H1 (cell line): ENCODE measurements at regions not wholly inside any gene's neighbourhood (a gene's known extent, or its start where the extent isn't known, plus 50 kb on each side); places are given as distances from the start of the nearest gene placed in this dataset.

Source experiments
- CTCF ChIA-PET: fragments of 300-600 bp; sonication (Branson Sonifier 250); formaldehyde crosslinking; loops from one replicate; lab custom pipeline; 2021; ENCODE audit not compliant: partially characterized antibody; lab: Charles Lee
- POLR2A ChIA-PET: fragments of 300-600 bp; sonication (Branson Sonifier 250); formaldehyde crosslinking; loops from one replicate; lab custom pipeline; 2021; ENCODE audit warnings: inconsistent platforms; ENCODE audit not compliant: partially characterized antibody; lab: Charles Lee
- DNase-seq, 2 experiments: peaks; one replicate each; pipeline versions ENCODE4 v3.0.0 to v3.0.0-alpha.2; 2010 to 2022; ENCODE audit warnings: low spot score in 2 of 2, low read depth in 1 of 2, mixed read lengths in 1 of 2
- FAIRE-seq: peaks from 2 replicates; lab custom pipeline; 2011; peaks lifted over from hg19 to GRCh38; lab: Jason Lieb, UNC
- H2AFZ ChIP-seq: 2 replicates; pipeline ENCODE4 v1.8.1; 2012; ENCODE audit warnings: low read length, inconsistent platforms
- H2AK5ac ChIP-seq: 2 replicates; pipeline ENCODE4 v1.6.1; 2013; ENCODE audit warnings: low read depth, low read length
- H2BK120ac ChIP-seq: replicated peaks from 2 replicates; pipeline ENCODE3; 2013; ENCODE audit warnings: low read depth, low read length, inconsistent platforms
- H2BK12ac ChIP-seq: 2 replicates; pipeline ENCODE4 v1.6.1; 2013; ENCODE audit warnings: low read depth, low read length
- H2BK15ac ChIP-seq: 2 replicates; pipeline ENCODE4 v1.6.1; 2013; ENCODE audit warnings: low read length
- H2BK20ac ChIP-seq: 2 replicates; pipeline ENCODE4 v1.6.1; 2013; ENCODE audit warnings: low read length
- H2BK5ac ChIP-seq: 2 replicates; pipeline ENCODE4 v1.6.1; 2013; ENCODE audit warnings: low read depth, low read length
- H3K14ac ChIP-seq: 2 replicates; pipeline ENCODE4 v1.6.1; 2013; ENCODE audit warnings: inconsistent platforms; ENCODE audit not compliant: insufficient read length
- H3K18ac ChIP-seq: 2 replicates; pipeline ENCODE4 v1.6.1; 2013; ENCODE audit warnings: low read length; ENCODE audit errors: extremely low read depth
- H3K23ac ChIP-seq: 2 replicates; pipeline ENCODE4 v1.6.1; 2013; ENCODE audit warnings: inconsistent platforms; ENCODE audit not compliant: insufficient read length
- H3K23me2 ChIP-seq: 2 replicates; pipeline ENCODE4 v1.6.1; 2013; ENCODE audit warnings: low read depth, low read length
- H3K27ac ChIP-seq: 2 replicates; pipeline ENCODE4 v1.6.1; 2011; ENCODE audit warnings: low read depth, low read length, inconsistent platforms
- H3K27me3 ChIP-seq, 4 experiments: replicated peaks in 1 of 4; 1 replicate in 1 of 4; 2 replicates in 3 of 4; pipeline versions ENCODE4 v1.6.1 to v1.8.1; 2011 to 2013; ENCODE audit warnings: low read length in 3 of 4, mild to moderate bottlenecking in 3 of 4, inconsistent platforms in 2 of 4, mixed read lengths in 2 of 4, moderate library complexity in 1 of 4; ENCODE audit not compliant: control insufficient read depth in 3 of 4, insufficient read depth in 3 of 4; ENCODE audit errors: extremely low read depth in 1 of 4
- H3K36me3 ChIP-seq, 4 experiments: 2 replicates each; pipeline versions ENCODE4 v1.6.1 to v1.8.1; 2011 to 2013; ENCODE audit warnings: mild to moderate bottlenecking in 4 of 4, low read length in 3 of 4, moderate library complexity in 2 of 4, control low read depth in 1 of 4, inconsistent platforms in 1 of 4; ENCODE audit not compliant: insufficient read depth in 4 of 4, control insufficient read depth in 2 of 4
- H3K4ac ChIP-seq: replicated peaks from 2 replicates; pipeline ENCODE3; 2013; ENCODE audit warnings: low read length, low read depth, mixed read lengths, inconsistent platforms; ENCODE audit not compliant: insufficient read length
- H3K4me1 ChIP-seq, 4 experiments: replicated peaks in 1 of 4; 1 replicate in 1 of 4; 2 replicates in 3 of 4; pipeline versions ENCODE4 v1.6.1 to v1.8.1; 2011 to 2013; ENCODE audit warnings: low read length in 3 of 4, inconsistent platforms in 2 of 4, mixed read lengths in 1 of 4; ENCODE audit not compliant: insufficient read depth in 4 of 4, control insufficient read depth in 3 of 4
- H3K4me2 ChIP-seq, 2 experiments: 2 replicates each; pipeline versions ENCODE4 v1.6.1 to v1.8.1; 2011 to 2013; ENCODE audit warnings: low read depth in 2 of 2, low read length in 2 of 2, control low read depth in 1 of 2, inconsistent platforms in 1 of 2, mild to moderate bottlenecking in 1 of 2; ENCODE audit not compliant: insufficient read depth in 1 of 2
- H3K4me3 ChIP-seq, 4 experiments: fragments of 200-600, 300-600 bp in 1 of 4; sonication (generic), shearing (Covaris generic), sonication (Bioruptor Twin) in 1 of 4; 2 replicates each; pipeline versions ENCODE4 v1.5.1 to v1.8.1; 2011 to 2016; ENCODE audit warnings: low read length in 4 of 4, low read depth in 3 of 4, control low read depth in 2 of 4, inconsistent platforms in 2 of 4, mild to moderate bottlenecking in 2 of 4, mixed read lengths in 1 of 4, moderate library complexity in 1 of 4; ENCODE audit not compliant: insufficient read depth in 2 of 4; ENCODE audit errors: extremely low read depth in 1 of 4
- H3K56ac ChIP-seq: replicated peaks from 2 replicates; pipeline ENCODE3; 2013; ENCODE audit warnings: low read depth, mild to moderate bottlenecking, mixed read lengths, low read length, inconsistent platforms; ENCODE audit not compliant: insufficient read length
- H3K79me1 ChIP-seq: 2 replicates; pipeline ENCODE4 v1.6.1; 2013; ENCODE audit warnings: low read depth, low read length, control low read depth
- H3K79me2 ChIP-seq, 2 experiments: 2 replicates each; pipeline versions ENCODE4 v1.6.1 to v1.8.1; 2012 to 2013; ENCODE audit warnings: low read length in 2 of 2, mild to moderate bottlenecking in 2 of 2, inconsistent platforms in 1 of 2; ENCODE audit not compliant: insufficient read depth in 2 of 2, control insufficient read depth in 1 of 2
- H3K9ac ChIP-seq, 4 experiments: replicated peaks in 1 of 4; 1 replicate in 1 of 4; 2 replicates in 3 of 4; pipeline versions ENCODE4 v1.6.1 to v1.8.1; 2011 to 2013; ENCODE audit warnings: low read depth in 3 of 4, low read length in 3 of 4, control low read depth in 2 of 4, mild to moderate bottlenecking in 2 of 4, moderate library complexity in 2 of 4, inconsistent platforms in 1 of 4; ENCODE audit errors: extremely low read depth in 1 of 4
- H3K9me3 ChIP-seq, 2 experiments: 2 replicates each; pipeline versions ENCODE4 v1.6.1 to v1.8.1; 2012 to 2013; ENCODE audit warnings: mild to moderate bottlenecking in 2 of 2, moderate library complexity in 2 of 2, control low read depth in 1 of 2, inconsistent platforms in 1 of 2, low read depth in 1 of 2, low read length in 1 of 2, mixed read lengths in 1 of 2; ENCODE audit not compliant: insufficient read depth in 2 of 2
- H4K20me1 ChIP-seq, 2 experiments: replicated peaks in 1 of 2; 2 replicates each; pipeline versions ENCODE3 to v1.8.1; 2011 to 2013; ENCODE audit warnings: inconsistent platforms in 2 of 2, low read length in 2 of 2, mild to moderate bottlenecking in 1 of 2; ENCODE audit not compliant: insufficient read depth in 2 of 2, control insufficient read depth in 1 of 2
- H4K5ac ChIP-seq: 2 replicates; pipeline ENCODE4 v1.6.1; 2013; ENCODE audit warnings: low read length, low read depth, mixed read lengths, inconsistent platforms; ENCODE audit not compliant: insufficient read length
- H4K8ac ChIP-seq: 2 replicates; pipeline ENCODE4 v1.8.0; 2013; ENCODE audit warnings: mild to moderate bottlenecking, moderate library complexity, low read length, inconsistent platforms; ENCODE audit not compliant: insufficient read depth; ENCODE audit errors: extremely low read depth
- H4K91ac ChIP-seq: replicated peaks from 2 replicates; pipeline ENCODE3; 2013; ENCODE audit warnings: low read length, mixed read lengths, inconsistent platforms; ENCODE audit not compliant: insufficient read length
- ASH2L ChIP-seq: fragments of 200-600, 300-600 bp; sonication (generic); IDR thresholded peaks from one replicate; pipeline ENCODE4 v1.7.1; 2017; ENCODE audit warnings: low read length
- BCL11A ChIP-seq, 2 experiments: IDR thresholded peaks; one replicate each; pipeline ENCODE4 v1.6.1; 2011; ENCODE audit warnings: low read depth in 2 of 2, low read length in 2 of 2, mild to moderate bottlenecking in 2 of 2
- CHD1 ChIP-seq: IDR thresholded peaks from 2 replicates; pipeline ENCODE4 v1.6.1; 2012; ENCODE audit warnings: low read depth, low read length, improper control_type of control experiment
- CTCF ChIP-seq, 3 experiments: IDR thresholded peaks; 1 replicate in 2 of 3; 2 replicates in 1 of 3; pipeline versions ENCODE4 v1.5.1 to v1.6.1; 2011; ENCODE audit warnings: low read length in 3 of 3, mild to moderate bottlenecking in 3 of 3, inconsistent platforms in 2 of 3, low read depth in 1 of 3, moderate library complexity in 1 of 3; ENCODE audit not compliant: insufficient read depth in 1 of 3; ENCODE audit errors: control extremely low read depth in 1 of 3
- FOSL1 ChIP-seq: IDR thresholded peaks from 2 replicates; pipeline ENCODE4 v1.6.1; 2011; ENCODE audit warnings: mild to moderate bottlenecking, low read depth, low read length, moderate library complexity; ENCODE audit not compliant: insufficient read depth
- GABPA ChIP-seq: IDR thresholded peaks from 2 replicates; pipeline ENCODE4 v1.6.1; 2011; ENCODE audit warnings: mild to moderate bottlenecking, low read length, moderate library complexity, borderline replicate concordance; ENCODE audit not compliant: insufficient read depth
- HDAC2 ChIP-seq, 2 experiments: fragments of 300-600 bp in 1 of 2; sonication (generic) in 1 of 2; IDR thresholded peaks; 2 replicates each; pipeline ENCODE4 v1.6.1; 2011 to 2012; ENCODE audit warnings: low read depth in 2 of 2, low read length in 2 of 2, mild to moderate bottlenecking in 2 of 2, moderate library complexity in 2 of 2, borderline replicate concordance in 1 of 2, inconsistent platforms in 1 of 2
- SP2 ChIP-seq: IDR thresholded peaks from 2 replicates; pipeline ENCODE4 v1.6.1; 2012; ENCODE audit warnings: mild to moderate bottlenecking, low read length, inconsistent platforms
- SUZ12 ChIP-seq: fragments of 200-600 bp; sonication (generic); IDR thresholded peaks from 2 replicates; pipeline ENCODE4 v1.6.1; 2012; ENCODE audit warnings: mild to moderate bottlenecking, inconsistent platforms, low read length, moderate library complexity, mixed read lengths
- TBP ChIP-seq: IDR thresholded peaks from 2 replicates; pipeline ENCODE4 v1.6.1; 2011; ENCODE audit warnings: low read depth, low read length, improper control_type of control experiment
- ZNF274 ChIP-seq: IDR thresholded peaks from 2 replicates; pipeline ENCODE4 v1.7.0; 2012; ENCODE audit warnings: low read length, borderline replicate concordance; ENCODE audit errors: extremely low read depth
- WGBS, 2 experiments: shearing (Covaris generic) in 1 of 2; methylation state at CpG; one replicate each; pipeline versions ENCODE4 v1.1.6 to v1.1.7; 2013 to 2015; ENCODE audit warnings: low lambda C conversion rate in 2 of 2, mixed read lengths in 2 of 2, inconsistent platforms in 1 of 2, low coverage in 1 of 2, missing lambda C conversion rate in 1 of 2; ENCODE audit not compliant: insufficient replicate concordance in 2 of 2, insufficient coverage in 1 of 2, insufficient read length in 1 of 2; ENCODE audit errors: extremely low coverage in 1 of 2, missing lambda C conversion rate in 1 of 2; 5-methylcytosine and 5-hydroxymethylcytosine counted together
- TF ChIP-seq, protein P1 (sequence below): IDR thresholded peaks from 2 replicates; pipeline ENCODE4 v1.6.1; 2012; ENCODE audit warnings: inconsistent platforms

GRCh38 chrX:42151808-42152207 lies 228.5 kb upstream of the CASK start:
- Histone ChIP-seq H3K18ac (no peak overlapping the region), H2BK15ac (no peak overlapping the region), H4K5ac (no peak overlapping the region), H3K14ac (no peak overlapping the region), H3K4me1 (no peaks in the 10 kb centered on the region), H2BK120ac (no peak overlapping the region), H3K36me3 (no peaks in the 10 kb centered on the region), H4K20me1 (no peaks in the 10 kb centered on the region), H3K79me2 (no peaks in the 10 kb centered on the region), H2AK5ac (no peak overlapping the region), H3K27ac (no peak overlapping the region), H3K23ac (no peak overlapping the region), H4K91ac (no peak overlapping the region), H3K9ac (no peak overlapping the region), H2BK20ac (no peak overlapping the region), H3K27me3 (no peaks in the 10 kb centered on the region), H3K79me1 (no peaks in the 10 kb centered on the region), H4K8ac (no peak overlapping the region), H3K9me3 (no peaks in the 10 kb centered on the region), H2BK12ac (no peak overlapping the region), H3K4me3 (no peak overlapping the region), H2AFZ (no peak overlapping the region), H3K4me2 (no peak overlapping the region), H2BK5ac (no peak overlapping the region), H3K4ac (no peak overlapping the region), H3K23me2 (no peaks in the 10 kb centered on the region), H3K56ac (no peak overlapping the region)
- ChIA-PET CTCF (no interaction called here), POLR2A (no interaction called here)
- FAIRE-seq (no peak), DNase-seq (no peak)
- 100% methylated on average over 3 of the region's 3 CpGs; no CpG with 5 or more reads in 1 of the 2 experiments for WGBS, 2 experiments
- TF ChIP-seq SUZ12, result no peak
- no peak for TF ChIP-seq ASH2L
- no peak for TF ChIP-seq ZNF274
- TF ChIP-seq HDAC2 (IDR thresholded peaks at IDR 0.05; ENCODE audit: borderline replicate concordance in 1 of 2, low read depth in 2 of 2, low read length in 2 of 2), result no peak
- TF ChIP-seq, protein P1, sequence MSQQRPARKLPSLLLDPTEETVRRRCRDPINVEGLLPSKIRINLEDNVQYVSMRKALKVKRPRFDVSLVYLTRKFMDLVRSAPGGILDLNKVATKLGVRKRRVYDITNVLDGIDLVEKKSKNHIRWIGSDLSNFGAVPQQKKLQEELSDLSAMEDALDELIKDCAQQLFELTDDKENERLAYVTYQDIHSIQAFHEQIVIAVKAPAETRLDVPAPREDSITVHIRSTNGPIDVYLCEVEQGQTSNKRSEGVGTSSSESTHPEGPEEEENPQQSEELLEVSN, result no peak
- no peak for TF ChIP-seq TBP
- no peak for TF ChIP-seq CTCF (IDR thresholded peaks at IDR 0.05; ENCODE audit: control extremely low read depth in 1 of 3, insufficient read depth in 1 of 3, low read depth in 1 of 3, low read length in 3 of 3)
- no peak for TF ChIP-seq BCL11A (IDR thresholded peaks at IDR 0.05; ENCODE audit: low read depth in 2 of 2, low read length in 2 of 2)
- no peak for TF ChIP-seq CHD1
- TF ChIP-seq FOSL1, result no peak
- TF ChIP-seq GABPA, result no peak
- TF ChIP-seq SP2, result no peak
